NCI-H524 (cell line): ENCODE measurements at regions not wholly inside any gene's neighbourhood (a gene's known extent, or its start where the extent isn't known, plus 50 kb on each side); places are given as distances from the start of the nearest gene placed in this dataset.
"Not testable (repeated sequence)": the region's sequence is repeated elsewhere in the genome, so short reads cannot be mapped to it uniquely, and the experiment has no call there.

Experiments
- DNase-seq, 2 experiments: peaks; one replicate each; lab custom pipeline; 2025; lab: John Stamatoyannopoulos, UW

- not testable (repeated sequence) for DNase-seq
These were observed 147.5 kb upstream of the SCN7A start for GRCh38 chr2:166641516-166641915.

- no peak for DNase-seq
These were observed 143.0 kb upstream of the SCN7A start for GRCh38 chr2:166637051-166637450.

- no peak for DNase-seq
These were observed 140.7 kb upstream of the SCN7A start for GRCh38 chr2:166634706-166635105.

- DNase-seq, result no peak
These were observed 138.6 kb upstream of the SCN7A start for GRCh38 chr2:166632616-166633015.

DNA sequence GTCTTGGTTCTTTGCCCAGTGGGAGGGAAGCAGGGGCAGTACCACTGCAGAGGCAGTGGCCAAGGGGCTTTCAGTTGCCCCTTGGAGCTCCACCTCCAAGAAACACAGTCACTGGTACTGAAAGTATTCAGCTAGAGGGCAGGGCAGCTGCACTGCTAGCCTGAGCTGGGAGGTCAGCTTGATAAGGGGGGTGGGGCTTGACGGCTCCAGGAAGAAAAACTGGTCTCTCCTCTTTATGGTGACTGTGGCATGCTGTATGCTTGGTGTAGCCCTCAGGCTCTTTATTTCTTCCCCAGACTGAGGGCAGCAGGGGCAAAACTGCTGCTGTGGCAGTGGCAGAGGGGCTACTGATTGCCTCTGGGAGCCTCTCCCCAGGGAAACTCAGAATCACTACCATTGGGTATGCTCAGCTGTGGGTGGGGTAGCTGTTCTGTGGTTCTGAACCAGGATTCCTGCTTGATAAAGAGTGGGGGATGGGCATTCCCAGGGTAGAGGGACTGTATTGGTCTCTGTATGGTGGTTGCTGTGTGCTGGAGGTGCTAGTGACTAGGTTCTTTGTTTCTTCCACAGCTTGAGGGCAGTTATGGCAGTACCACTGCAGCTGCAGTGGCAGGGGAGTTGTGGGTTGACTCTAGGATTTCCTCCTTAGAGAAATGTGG is 134.6 kb upstream of the SCN7A start:
- DNase-seq, result no peak

- DNase-seq, result no peak
These were observed 133.8 kb upstream of the SCN7A start for GRCh38 chr2:166627893-166628292.

DNA sequence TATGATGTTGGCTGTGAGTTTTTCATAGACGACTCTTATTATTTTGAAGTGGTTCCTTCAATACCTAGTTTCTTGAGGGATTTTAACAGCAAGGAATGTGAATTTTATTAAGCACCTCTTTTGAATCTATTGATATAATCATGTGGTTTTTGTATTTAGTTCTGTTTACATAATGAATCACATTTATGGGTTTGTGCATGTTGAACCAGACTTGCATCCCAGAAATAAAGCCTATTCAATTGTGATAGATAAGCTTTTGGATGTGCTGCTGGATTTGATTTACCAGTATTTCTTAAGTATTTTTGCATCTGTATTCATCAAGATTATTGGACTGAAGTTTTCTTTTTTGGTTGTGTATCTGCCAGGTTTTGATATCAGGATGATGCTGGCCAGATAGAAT is 131.6 kb upstream of the SCN7A start:
- DNase-seq, result no peak

GRCh38 chr2:166614503-166614902 is 120.5 kb upstream of the SCN7A start:
- no peak for DNase-seq

GRCh38 chr2:166614029-166614428 is 120.0 kb upstream of the SCN7A start:
- no peak for DNase-seq

DNA sequence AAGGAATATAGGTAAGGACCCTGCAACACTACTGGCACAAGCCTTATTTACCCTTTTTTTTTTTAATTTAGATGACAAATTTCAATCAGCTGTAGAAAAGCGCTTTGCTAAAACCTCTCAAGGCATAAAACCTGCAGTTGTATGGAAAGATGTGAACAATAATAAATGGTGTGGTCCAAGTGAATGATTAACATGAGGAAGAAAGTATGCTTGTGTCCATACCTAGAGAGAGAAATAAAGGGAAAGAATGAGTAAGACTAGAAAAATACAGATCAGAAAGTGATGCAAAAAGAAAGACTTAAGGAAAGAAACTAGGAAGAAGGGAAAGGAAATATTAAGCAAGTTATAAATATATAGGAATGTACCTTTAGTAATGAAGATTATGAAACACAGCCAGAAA is 119.2 kb upstream of the SCN7A start:
- DNase-seq, result no peak

- DNase-seq, result no peak
These were observed 118.2 kb upstream of the SCN7A start for GRCh38 chr2:166612214-166612613.

- DNase-seq, result no peak
These were observed 116.9 kb upstream of the SCN7A start for GRCh38 chr2:166610913-166611305.

GRCh38 chr2:166610180-166610912 is 116.3 kb upstream of the SCN7A start:
- DNase-seq, result peak; percentile 21 to 41

- DNase-seq, result no peak
These were observed 115.3 kb upstream of the SCN7A start for GRCh38 chr2:166609183-166609959.

GRCh38 chr2:166607880-166608279 is 113.8 kb upstream of the SCN7A start:
- DNase-seq, result no peak

- DNase-seq, result no peak
These were observed 99.4 kb upstream of the SCN7A start for GRCh38 chr2:166593403-166593802.

GRCh38 chr2:166592750-166593149 is 98.7 kb upstream of the SCN7A start:
- no peak for DNase-seq

- DNase-seq, result no peak
These were observed 97.2 kb upstream of the SCN7A start for GRCh38 chr2:166591226-166591625.

- no peak for DNase-seq
These were observed 79.3 kb upstream of the SCN7A start for GRCh38 chr2:166573391-166573790.

DNA sequence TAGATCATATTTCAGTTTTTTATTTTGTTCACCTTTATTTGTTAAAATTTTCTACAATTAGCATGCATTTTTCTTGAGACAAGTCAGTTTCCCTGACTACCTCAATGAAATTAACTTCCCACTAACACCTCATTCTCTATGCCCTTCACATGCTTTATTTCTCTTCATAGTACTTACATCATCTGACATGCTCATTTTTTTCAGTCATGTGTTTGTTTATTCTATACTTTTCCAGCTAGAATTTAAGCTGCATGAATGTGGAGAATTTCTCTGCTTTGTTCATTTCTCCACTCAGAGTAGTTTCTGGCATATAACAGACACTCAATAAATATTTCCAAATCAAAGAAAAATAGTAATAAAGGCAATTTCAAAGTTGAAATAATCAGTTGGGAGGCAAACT is 78.9 kb upstream of the SCN7A start:
- DNase-seq, result no peak

DNA sequence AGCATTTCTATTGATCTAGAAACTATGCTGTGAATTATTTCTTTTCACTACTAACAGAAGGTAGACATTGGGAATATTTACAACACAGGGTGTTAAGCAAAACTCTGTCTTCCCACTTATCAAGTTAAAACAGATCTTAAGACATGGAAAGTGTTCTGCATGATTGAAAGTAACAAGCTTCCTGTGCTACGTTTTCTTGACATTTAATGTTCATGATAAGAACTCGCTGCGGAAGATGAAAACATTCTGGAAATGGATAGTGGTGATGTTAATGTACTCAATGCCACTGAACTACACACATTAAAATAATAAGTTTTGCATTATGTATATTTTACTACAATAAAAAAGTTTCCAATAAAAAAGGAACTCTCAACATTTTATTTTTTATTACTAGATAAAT is 74.4 kb upstream of the SCN7A start:
- no peak for DNase-seq

DNA sequence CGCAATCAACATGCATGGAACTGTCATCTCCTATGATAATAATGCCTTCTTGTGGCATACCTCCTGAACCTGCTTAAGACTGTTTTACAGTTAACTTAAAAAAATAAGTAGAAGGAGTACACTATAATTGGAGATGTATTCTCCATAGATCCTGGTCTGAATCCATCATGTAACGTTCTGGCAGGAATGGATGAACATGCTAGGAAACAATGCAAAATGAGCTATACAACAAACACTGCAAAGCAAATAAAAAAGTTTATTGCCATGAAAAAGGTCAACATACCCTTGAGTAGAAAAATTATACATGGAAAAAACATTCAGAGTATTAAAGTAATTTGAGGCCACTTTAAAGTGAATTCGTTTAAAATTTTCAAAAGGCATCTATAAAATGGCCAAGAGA is 71.5 kb upstream of the SCN7A start:
- no peak for DNase-seq

DNA sequence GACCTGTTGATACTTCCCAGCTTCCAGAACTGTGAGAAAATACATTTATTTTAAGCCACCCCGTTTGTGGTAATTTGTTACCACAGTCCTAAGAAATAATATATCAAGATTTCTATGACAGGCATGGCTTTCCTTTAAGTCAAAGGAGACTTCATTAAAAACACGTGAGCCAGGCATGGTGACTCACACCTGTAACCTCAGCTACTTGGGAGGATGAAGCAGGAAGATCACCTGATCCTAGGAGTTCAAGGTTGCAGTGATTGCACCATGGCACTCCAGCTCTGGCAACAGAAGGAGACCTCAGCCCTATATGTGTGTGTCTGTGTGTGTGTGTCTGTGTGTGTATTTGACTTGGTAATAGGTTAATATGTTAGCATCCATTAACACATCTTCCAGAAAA is 69.8 kb upstream of the SCN7A start:
- no peak for DNase-seq
